Sigmoid colon (tissue), 3 donors: ENCODE measurements at regions not wholly inside any gene's neighbourhood (a gene's known extent, or its start where the extent isn't known, plus 50 kb on each side); places are given as distances from the start of the nearest gene placed in this dataset.

Experiments
- CTCF ChIP-seq, 4 experiments: fragments of 450-650 bp in 3 of 4; fragments of 200-600 bp in 1 of 4; IDR thresholded peaks; one replicate each; pipeline ENCODE4 v1.5.1; 2016 to 2019; ENCODE audit warnings: antibody characterized with exemption in 4 of 4, mild to moderate bottlenecking in 3 of 4, moderate library complexity in 2 of 4
- POLR2A ChIP-seq, 2 donors: fragments of 450-650 bp; IDR thresholded peaks; one replicate each; pipeline ENCODE4 v1.6.1; 2016; ENCODE audit warnings: antibody characterized with exemption in 2 of 2, mild to moderate bottlenecking in 2 of 2, moderate library complexity in 2 of 2

- TF ChIP-seq CTCF (IDR thresholded peaks at IDR 0.05) (no peak), POLR2A (IDR thresholded peaks at IDR 0.05) (no peak)
Observed at GRCh38 chr14:97268097-97268496, 470.9 kb downstream of the VRK1 start.
